ENCODE measurements at regions not wholly inside any gene's neighbourhood (a gene's known extent, or its start where the extent isn't known, plus 50 kb on each side); places are given as distances from the start of the nearest gene placed in this dataset.

DNA sequence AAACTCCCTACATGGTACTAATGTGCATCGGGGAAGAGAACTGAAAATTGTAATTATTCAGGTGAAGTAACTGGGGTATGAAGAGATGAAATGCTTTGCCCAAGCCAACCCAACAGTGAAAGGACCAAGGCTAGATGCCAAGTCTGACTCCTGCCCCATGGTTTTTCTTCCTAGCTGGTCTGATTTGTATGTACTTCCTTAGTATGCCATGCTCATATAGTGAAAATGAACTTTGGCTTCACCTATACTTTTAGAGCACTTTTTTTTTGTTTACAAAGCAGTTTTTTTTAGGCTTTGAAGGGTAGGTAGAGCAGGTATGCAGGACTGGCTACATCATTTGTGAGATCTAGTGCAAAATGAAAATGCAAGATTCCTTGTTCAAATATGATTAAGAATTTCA lies 359.4 kb upstream of the RIOK2 start:
- no peak for DNase-seq

- no peak for DNase-seq
These were observed 360.1 kb upstream of the RIOK2 start for GRCh38 chr5:97543166-97543565.

DNA sequence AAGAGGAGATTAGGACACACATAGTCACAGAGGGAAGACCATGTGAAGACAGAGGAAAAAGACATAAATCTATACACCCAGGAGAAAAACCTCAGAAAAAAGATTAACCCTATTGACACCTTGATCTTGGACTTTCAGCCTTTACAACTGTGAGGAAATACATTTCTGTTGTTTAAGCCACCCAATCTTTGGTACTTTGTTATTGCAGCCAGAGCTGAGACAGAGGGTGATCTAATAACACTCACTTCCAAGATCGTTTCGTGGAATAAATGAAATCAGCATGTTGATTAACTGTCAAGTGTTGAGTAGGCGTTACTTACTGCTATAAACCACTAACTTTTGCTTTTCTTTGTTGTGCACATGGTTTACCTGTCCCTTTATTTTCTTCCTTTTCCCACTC lies 361.2 kb upstream of the RIOK2 start:
- no peak for DNase-seq

GRCh38 chr5:97544678-97545077 lies 361.6 kb upstream of the RIOK2 start:
- no peak for DNase-seq

DNA sequence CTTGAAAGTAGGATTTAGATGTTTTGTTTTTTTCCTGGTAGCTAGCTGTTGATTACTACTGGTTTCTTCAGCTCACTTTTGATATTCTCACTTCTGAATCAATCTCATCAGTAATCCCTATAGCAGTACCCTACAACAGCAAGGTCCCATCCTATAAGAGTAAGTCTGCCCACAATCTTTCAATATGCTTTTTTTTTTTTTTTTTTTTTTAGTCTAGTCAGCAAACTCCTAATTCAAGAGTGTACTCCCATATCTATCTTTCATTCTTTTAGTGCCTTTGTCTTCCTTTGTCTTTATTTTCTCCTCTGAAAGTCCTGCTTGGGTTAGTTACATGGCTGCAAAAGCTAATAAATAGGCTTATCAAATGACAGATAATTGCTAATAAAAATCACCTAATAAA lies 362.4 kb upstream of the RIOK2 start:
- DNase-seq = no peak

- DNase-seq = no peak
These were observed 363.0 kb upstream of the RIOK2 start for GRCh38 chr5:97545886-97546535.

- DNase-seq = no peak
These were observed 364.4 kb upstream of the RIOK2 start for GRCh38 chr5:97547430-97547829.

DNA sequence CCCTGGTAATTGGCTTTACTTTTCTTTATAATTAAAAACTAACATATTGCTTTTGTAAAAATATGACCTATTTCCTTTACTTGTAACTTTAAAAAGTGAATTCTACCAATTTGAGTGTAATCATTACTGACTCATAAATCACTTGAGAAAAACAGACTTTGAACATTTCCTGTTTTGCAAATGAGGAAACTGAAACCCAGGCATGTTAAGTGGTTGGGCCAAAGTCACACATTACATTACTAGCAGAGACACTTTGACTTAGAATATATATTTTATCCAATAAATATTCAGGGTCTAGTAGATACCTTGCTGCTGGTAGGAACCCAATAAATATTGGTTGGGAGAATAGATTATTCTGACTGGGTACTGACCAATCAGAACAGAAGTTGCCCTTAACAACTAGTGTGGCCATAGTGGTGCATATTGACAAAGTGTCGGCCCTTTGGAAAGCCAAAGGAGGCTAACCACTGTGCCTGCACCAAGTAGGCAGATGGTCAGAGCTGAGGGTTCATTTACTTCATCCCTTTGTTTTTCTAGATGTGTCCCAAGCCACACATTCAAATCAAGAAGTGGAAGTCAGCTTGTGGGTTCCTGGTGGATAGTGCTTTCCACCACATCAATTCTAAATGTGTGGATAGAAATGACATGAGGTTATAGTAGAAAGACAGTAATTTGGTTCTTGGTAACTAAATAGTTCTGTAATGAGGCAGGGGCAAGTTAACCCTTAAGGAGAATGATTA lies 365.1 kb upstream of the RIOK2 start:
- no peak for DNase-seq

DNA sequence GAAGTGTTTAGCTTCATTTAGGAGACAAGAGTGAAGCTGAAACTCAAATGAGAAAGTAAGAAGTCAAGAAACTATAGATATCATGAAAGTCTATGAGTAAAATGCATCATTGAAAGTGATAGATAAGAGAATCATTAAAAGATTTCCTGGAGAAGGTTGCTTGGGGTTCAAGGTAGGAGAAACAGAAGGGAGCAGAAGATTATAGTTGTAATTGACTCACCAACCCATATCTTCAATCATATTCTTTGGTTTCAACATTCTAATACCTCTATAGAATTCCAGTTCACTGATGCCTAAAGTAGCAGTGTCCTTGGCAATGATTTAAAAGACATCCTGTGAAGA lies 365.7 kb upstream of the RIOK2 start:
- no peak for DNase-seq

- DNase-seq = no peak
These were observed 366.4 kb upstream of the RIOK2 start for GRCh38 chr5:97549496-97549895.

DNA sequence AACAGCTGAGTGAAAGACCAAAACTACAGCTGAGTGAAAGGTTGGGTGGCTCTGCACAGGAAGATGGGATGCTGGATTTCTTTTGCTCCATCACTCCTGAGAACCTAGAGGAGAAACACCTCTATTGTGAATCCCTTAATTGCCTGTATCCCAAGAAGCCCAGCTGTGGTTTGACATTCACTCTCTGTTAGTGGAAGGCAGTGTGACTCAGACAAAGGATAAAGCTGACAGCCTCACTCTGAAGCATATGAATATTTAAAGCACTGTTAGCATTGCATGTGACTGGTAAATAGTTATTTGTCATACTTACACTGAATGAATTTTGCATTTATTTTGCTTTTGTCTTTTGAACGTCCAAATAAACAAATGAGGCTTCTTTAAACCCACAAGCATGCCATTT lies 367.1 kb upstream of the RIOK2 start:
- DNase-seq = peak in 2 of 56 donors; percentile 4 to 8

- DNase-seq = no peak
These were observed 367.8 kb upstream of the RIOK2 start for GRCh38 chr5:97550818-97551217.

- DNase-seq = no peak
These were observed 370.8 kb upstream of the RIOK2 start for GRCh38 chr5:97553604-97554452.

DNA sequence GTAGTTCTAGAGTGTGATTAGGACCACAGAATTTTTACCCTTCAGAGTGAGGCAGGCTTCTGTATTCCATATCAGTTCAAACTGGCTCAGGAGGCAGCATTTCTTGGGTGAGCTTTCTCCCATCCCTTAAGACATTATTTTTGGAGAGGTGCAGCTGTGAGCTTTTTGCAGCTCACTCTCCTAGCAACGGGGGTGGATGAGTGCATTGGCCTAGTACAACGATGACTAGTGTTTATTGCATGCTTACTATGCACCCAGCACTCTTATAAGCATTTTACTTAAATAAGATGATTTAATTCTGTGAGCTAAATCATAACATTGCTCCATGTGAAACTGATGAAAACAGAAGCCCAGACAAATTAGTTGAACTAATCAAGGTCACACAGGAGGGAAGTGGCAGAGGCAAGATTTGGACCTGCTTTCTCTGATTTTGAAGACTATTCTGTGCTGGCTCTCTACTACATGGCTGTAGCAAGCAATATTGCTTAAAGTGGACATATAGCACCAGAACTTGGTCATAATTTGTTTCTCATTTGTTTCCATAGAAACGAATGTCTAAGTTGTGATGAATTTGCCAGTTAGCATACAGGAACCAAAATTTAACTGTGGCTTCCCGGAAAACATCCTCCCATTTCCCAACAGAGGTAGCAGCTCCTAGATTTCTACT lies 372.1 kb upstream of the RIOK2 start:
- peak in 5 of 56 donors; percentile 1 to 40 (median 20) for DNase-seq

DNA sequence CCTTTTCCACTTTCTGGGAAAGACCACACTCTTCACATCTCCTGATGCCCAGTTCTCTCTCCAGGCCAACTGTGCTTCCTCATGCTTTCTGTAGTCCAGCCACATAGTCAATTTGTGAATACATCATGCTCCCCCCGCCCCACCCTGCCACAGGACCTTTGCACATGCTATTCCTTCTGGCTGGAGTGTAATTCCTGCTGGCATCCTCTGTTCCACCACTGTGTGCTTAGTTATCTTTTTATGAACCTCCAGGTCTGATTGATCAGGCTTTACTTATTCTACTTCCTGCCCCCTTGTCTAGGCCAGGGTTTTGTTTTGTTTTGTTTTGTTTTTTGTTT lies 372.6 kb upstream of the RIOK2 start:
- no peak for DNase-seq

GRCh38 chr5:97559827-97560598 lies 377.0 kb upstream of the RIOK2 start:
- peak in 1 of 56 donors; percentile 5 for DNase-seq

- no peak for DNase-seq
These were observed 377.5 kb upstream of the RIOK2 start for GRCh38 chr5:97560599-97560993.

DNA sequence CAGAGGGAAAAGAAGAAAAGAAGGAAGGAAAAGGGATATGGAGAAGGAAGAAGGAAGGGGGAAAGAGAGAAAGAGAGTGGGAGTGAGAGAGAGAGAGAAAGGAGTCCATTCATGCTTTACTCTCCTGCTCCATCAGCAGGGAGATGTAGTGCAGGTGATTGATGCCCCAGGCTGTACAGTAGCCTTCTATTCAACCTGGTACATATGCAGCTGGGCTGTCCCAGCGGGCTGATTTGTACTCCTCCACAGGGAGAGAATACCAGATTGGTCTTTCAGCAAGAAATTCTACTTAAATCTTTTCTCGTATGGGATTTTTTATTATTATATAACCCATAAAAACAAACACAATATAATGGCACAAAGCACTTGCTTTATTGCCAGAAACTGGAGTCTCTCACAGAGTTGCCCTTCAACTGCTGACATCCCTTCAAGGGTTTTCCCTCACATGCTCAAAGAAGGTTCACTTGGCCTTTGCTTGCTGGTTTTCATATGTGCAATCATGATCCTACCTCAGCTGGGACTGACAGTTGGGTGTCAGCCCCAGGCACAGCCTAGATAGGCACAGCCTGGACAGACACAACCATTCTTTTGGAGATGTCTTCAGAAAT lies 380.1 kb upstream of the RIOK2 start:
- no peak for DNase-seq

- DNase-seq = no peak
These were observed 385.3 kb upstream of the RIOK2 start for GRCh38 chr5:97568382-97568781.

GRCh38 chr5:97570242-97570641 lies 387.2 kb upstream of the RIOK2 start:
- DNase-seq = no peak

DNA sequence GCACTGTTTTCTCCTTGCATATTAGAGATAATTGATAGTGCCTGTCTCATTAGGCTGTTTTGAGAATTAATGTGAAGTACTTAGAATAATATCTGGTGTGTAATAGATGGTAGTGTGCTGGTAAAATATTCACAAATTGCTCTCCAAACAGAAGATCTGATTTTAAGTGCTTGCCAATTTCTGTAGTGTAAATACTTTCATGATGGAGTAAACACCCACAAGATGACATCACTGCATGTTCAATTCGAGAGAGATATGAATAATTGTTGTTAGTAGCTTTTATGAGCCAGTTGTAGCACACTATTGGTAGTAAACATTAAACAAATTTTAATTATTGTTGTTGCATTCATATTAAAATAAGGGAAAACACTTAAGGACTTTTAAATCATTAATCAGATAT lies 392.3 kb upstream of the RIOK2 start:
- no peak for DNase-seq
